Fibroblast of mammary gland (primary cell): ENCODE measurements at regions not wholly inside any gene's neighbourhood (a gene's known extent, or its start where the extent isn't known, plus 50 kb on each side); places are given as distances from the start of the nearest gene placed in this dataset.

Source experiments
- DNase-seq: peaks from one replicate; pipeline ENCODE4 v3.0.0-alpha.2; 2010; ENCODE audit warnings: low read depth
- H3K4me3 ChIP-seq: 2 replicates; pipeline ENCODE4 v1.5.1; 2011; ENCODE audit warnings: low read depth, mild to moderate bottlenecking, low read length, moderate library complexity; ENCODE audit not compliant: control insufficient read depth
- TF ChIP-seq, protein P1 (sequence below): conservative IDR thresholded peaks from 2 replicates; pipeline ENCODE4 v1.5.1; 2011; ENCODE audit warnings: low read depth, low read length, inconsistent platforms; ENCODE audit not compliant: control insufficient read depth, insufficient read depth

DNA sequence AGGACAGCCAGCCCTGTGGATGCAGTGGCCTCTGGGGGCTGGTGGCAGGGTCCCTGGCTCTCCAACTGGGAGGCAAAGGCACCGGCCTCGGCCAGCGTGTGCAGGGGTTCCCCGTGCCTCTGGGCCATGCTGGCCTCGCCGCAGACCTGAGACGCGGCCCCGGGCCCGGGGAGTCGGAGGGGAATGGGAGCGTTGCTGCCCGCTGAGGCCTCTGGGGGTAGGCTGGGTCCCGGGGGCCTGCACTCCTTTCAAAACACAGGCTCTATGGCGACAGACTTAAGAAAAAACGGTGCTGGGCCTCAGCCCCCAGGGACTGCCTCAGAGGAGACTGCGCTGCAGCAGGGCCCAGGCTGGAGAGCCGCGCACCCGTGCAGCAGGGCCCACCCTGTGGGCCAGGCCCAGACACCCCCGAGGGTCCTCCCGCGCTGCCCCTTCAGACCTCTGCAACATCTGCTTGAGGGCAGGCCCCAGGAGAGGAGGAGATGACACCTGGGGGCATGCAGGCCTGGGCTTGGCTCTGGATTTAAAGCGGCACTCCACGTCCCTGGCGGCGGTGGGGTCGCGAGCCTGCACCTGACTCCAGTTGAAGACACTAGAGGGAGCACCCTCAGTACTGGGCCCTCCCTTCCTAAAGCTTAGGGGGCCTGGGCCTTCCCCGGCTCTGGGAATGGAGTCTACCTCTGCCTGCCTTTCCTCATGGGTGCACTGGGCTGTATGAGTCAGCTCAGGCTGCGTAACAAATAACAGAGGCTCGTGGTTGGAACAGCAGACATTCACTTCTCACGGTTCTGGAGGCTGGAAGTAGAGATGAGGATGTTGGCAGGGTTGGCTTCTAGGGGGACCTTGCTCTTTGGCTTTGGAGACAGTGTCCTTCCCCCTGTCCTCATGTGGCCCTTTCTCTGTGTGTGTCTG, 117.4 kb upstream of the RPS6KA2 start:
- TF ChIP-seq, protein P1, sequence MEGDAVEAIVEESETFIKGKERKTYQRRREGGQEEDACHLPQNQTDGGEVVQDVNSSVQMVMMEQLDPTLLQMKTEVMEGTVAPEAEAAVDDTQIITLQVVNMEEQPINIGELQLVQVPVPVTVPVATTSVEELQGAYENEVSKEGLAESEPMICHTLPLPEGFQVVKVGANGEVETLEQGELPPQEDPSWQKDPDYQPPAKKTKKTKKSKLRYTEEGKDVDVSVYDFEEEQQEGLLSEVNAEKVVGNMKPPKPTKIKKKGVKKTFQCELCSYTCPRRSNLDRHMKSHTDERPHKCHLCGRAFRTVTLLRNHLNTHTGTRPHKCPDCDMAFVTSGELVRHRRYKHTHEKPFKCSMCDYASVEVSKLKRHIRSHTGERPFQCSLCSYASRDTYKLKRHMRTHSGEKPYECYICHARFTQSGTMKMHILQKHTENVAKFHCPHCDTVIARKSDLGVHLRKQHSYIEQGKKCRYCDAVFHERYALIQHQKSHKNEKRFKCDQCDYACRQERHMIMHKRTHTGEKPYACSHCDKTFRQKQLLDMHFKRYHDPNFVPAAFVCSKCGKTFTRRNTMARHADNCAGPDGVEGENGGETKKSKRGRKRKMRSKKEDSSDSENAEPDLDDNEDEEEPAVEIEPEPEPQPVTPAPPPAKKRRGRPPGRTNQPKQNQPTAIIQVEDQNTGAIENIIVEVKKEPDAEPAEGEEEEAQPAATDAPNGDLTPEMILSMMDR = no peak
- no peak overlapping the region for H3K4me3 ChIP-seq
- DNase-seq = no peak

DNA sequence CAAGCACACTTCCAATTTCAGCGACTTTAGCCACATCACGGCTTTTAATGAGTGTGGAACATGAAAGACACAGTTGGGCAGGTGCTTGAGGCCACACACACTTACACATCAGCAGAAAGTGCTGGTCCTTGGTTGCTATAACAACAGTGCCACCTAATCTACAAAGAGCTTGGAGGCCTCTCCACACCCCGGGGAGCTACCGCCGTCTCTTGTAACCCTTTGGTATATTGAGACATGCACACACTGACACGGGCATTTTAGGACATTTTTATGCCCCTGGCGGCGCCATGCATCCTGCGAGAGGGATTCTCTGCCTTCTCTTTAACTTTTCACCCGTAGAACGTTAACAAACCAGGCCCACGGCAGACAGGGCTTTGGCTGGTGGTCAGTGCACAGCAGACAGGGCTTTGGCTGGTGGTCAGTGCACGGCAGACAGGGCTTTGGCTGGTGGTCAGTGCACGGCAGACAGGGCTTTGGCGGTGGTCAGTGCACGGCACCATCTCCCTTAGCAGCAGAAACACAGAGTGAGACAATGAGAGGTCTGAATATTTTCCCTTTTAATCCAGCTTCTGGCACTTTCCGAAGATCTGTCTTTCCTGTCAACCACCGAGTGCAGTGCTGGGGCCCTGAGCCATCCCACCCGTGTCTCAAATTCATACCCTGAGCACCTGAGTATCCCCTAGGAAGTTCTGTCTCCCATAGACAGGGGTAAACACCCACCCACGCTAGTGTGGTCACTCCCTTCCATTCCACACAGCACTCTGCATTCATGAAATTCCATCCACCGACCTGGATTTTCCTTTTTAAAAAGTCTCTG, 116.6 kb upstream of the RPS6KA2 start:
- DNase-seq = no peak
- H3K4me3 ChIP-seq = no peak overlapping the region
- TF ChIP-seq, protein P1 = no peak

DNA sequence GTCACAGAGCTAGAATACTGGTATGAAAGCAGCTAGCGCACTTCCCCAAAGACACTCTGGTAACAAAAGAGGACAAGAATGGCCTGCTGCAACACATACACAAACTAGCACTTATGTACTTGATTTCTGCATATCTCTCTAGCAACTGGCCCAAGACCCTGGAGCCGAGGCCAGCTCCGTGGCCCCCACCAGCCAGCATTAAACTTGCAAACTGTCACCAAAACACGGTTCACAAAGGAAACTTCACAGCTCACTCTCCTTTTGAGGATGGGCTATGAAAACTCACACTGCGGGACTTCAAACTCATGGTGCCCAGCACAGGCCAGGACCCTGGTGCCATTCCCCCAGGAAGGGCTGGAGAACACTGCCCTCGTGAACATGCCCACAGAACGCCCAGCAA, 115.9 kb upstream of the RPS6KA2 start:
- H3K4me3 ChIP-seq = no peak overlapping the region
- TF ChIP-seq, protein P1 = no peak
- DNase-seq = no peak

DNA sequence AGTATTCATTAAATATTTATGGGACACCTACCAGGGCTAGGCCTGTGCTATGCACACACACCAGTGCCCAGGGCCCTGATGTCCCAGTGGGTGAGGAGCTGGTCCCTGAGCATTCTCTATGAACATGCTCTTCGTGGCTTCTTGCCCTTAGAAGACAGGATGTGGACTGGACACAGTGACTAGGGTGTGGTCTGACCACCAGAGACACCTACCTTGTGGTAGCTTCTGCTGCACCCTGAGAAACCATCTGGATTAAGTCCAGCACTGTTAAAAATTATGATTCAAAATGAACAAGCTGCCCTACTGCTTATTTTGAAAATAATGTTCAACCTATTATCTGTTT, 112.9 kb upstream of the RPS6KA2 start:
- no peak overlapping the region for H3K4me3 ChIP-seq
- TF ChIP-seq, protein P1 = no peak
- no peak for DNase-seq

DNA sequence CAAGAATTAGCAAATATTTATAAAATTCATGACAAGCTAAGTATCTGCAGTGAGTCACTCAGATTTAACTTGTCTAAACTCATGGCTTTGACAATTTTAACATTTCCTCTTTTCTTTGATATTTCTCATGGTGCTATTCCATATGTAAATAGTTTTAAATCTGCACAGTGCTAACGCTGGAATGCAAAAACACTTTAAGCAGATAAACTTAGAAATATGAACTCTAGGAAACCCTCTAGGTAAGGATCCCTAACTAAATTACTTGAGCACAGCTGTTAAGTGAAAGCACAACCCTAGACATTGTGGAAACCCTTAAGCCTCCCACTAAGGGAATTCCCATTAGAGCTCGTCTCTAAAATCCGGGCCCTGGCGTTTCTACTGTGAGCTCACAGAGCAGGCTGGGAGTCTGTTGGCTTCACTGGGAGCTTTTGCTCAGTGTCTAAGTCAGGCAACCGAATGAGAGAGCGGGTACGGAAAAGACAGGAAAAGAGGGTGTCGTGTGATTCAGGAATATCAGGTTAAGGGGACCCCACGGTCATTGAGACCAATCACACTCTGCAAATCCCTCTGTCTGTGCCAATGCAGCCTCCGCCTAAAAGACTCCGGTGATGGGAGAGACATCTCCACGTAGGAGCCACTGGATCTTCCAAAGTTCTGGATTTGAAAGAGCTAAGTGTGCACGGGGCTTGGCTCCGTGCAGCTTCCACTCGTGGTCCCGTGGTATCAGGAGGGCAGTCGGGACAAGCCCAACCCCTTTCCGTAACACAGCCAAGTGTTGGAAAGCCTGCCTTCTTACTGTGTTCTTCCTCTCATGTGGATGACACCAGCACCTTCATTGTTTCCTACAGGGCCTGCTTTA, 112.3 kb upstream of the RPS6KA2 start:
- DNase-seq = no peak
- H3K4me3 ChIP-seq = no peak overlapping the region
- TF ChIP-seq, protein P1 = no peak

DNA sequence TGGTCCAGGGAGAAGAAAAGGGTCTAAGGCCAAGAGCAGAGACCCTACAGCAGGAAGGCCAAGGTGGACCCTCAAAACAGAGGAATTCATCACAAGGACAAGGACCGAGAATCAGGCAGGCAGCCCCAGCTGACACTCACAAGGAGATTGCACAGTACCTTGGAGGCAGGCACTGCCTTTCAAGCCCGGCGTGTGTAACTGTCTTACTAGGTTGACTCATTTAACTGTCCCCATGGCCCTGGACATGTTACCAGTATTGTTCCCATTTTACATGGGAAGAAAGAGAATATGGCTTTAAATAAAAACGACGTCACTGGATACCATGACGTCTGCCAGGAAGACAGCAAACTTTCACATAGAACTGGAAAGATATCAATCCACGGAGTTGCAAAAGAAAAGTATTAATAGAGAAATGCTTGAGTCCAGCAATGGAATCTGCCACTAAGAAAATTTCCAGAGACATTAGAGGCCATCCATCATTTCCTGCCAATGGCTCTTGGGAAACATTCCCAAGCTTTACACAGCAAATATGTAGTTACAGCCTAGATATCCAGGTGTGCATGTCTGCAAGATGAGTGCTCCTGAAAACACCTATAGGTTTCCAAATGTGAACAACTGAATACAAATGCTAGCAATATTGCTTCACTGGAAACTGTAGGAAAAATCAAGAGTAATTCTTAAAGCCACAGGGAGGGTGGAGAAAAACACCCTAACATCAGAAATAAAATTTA, 111.5 kb upstream of the RPS6KA2 start:
- TF ChIP-seq, protein P1 = no peak
- no peak for DNase-seq

More for the DNA sequence above, 111.5 kb upstream of the RPS6KA2 start:
- no peak overlapping the region for H3K4me3 ChIP-seq
